GM12865 (cell line): ENCODE measurements at regions not wholly inside any gene's neighbourhood (a gene's known extent, or its start where the extent isn't known, plus 50 kb on each side); places are given as distances from the start of the nearest gene placed in this dataset.
"Not testable (repeated sequence)": the region's sequence is repeated elsewhere in the genome, so short reads cannot be mapped to it uniquely, and the experiment has no call there.

Experiments
- DNase-seq: peaks from one replicate; pipeline ENCODE4 v3.0.0; 2010; ENCODE audit warnings: low read depth
- H3K4me3 ChIP-seq: 2 replicates; pipeline ENCODE4 v1.5.1; 2011; ENCODE audit warnings: mild to moderate bottlenecking, low read depth, low read length, control low read depth
- TF ChIP-seq, protein P1 (sequence below): IDR thresholded peaks from 2 replicates; pipeline ENCODE4 v1.5.1; 2011; ENCODE audit warnings: low read length, control low read depth, low read depth, inconsistent platforms; ENCODE audit not compliant: insufficient read depth; ENCODE audit errors: missing control alignments

DNA sequence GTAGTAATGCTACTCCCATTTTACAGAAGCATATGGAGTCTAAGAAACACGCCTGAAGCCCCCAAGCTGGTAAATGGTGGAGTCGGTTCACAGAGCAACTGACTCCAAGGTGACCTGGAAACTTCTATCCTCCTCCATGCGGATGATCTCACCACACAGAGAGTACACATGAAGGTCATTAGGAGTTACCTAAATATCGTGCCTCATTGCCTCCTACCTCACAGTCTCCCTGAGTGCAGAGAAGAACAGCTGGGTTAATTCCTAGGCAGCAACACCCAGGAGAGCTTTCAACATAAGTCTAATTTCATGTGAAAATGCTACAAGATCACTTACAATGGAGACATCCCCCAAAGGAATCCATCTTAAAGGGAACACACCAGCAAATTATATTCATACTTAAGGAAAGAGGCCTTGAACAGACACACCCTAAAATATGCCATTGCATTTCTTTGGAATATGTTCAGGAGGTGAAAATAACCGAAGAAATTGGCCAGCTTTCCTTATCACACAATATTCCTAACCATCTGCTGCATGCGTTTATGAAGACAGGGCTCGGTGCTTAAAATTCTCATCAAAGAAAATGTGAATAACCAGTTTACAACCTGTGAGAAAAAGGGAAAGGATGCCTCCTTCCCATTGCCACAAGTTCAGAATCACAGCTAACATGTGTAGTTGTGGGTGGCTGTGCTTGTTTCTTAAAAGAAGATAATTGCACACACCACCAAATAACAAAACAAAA lies 203.6 kb upstream of the NBEA start:
- no peak for DNase-seq
- H3K4me3 ChIP-seq, result no peak overlapping the region

DNA sequence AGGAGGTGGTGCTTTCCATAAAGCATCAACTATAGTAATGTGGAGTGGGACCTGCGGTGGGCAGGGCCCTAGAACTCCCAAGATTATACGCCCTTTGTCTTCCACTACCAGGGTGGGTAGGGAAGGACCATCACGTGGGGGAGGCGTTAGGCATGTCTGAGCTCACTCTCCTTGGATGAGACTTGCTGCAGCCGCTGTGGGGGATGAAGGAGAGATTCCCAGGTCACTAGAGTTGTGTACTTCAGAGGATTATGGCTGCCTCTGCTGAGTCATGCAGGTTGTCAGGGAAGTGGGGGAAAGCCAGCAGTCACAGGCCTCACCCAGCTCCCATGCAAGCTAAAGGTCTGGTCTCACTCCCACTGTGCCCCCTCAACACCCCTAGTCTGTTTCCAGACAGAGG lies 195.0 kb upstream of the NBEA start:
- H3K4me3 ChIP-seq, DNase-seq: not testable (repeated sequence)

More for the DNA sequence above, 203.6 kb upstream of the NBEA start:
- TF ChIP-seq, protein P1, sequence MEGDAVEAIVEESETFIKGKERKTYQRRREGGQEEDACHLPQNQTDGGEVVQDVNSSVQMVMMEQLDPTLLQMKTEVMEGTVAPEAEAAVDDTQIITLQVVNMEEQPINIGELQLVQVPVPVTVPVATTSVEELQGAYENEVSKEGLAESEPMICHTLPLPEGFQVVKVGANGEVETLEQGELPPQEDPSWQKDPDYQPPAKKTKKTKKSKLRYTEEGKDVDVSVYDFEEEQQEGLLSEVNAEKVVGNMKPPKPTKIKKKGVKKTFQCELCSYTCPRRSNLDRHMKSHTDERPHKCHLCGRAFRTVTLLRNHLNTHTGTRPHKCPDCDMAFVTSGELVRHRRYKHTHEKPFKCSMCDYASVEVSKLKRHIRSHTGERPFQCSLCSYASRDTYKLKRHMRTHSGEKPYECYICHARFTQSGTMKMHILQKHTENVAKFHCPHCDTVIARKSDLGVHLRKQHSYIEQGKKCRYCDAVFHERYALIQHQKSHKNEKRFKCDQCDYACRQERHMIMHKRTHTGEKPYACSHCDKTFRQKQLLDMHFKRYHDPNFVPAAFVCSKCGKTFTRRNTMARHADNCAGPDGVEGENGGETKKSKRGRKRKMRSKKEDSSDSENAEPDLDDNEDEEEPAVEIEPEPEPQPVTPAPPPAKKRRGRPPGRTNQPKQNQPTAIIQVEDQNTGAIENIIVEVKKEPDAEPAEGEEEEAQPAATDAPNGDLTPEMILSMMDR, result no peak

DNA sequence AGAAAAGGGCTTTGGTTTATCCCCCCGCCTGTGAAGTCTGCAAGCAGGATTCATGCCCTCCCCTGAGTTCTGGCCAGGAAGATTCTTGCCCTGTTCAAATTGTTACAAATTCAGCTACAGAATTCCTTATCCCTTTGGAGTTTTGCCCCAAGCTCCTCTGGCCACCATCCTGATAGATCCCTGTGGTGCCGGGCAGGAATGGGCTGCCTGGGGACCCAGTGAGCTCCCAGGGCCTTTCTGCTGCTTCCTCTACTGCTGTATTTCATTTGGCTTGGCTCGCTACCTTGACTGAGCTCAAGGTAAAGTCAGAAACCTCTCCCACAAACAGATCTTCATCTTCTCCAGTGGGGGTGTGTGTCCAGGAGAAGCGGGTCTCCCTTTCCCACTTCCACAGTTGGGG lies 194.6 kb upstream of the NBEA start:
- DNase-seq, result no peak
- H3K4me3 ChIP-seq, result no peak overlapping the region
- TF ChIP-seq, protein P1, result no peak

DNA sequence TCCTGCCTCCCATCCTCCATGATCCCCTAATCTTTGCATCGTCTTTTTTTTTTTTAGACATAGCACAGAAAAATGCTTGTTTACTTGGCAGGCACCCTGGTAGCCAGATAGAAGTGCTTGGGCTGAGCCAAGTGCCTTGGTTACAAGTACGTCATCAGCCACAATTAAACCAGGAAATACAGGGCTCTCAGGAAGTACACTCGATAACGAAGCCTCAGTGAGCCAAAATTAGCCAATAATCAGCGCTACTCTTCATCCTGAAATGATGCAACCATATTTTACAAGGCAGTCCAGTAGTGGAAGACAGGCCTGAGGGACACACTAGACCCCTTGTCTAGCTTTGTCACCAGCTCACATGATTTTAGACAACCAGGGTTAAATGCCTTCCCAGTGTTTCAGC lies 194.0 kb upstream of the NBEA start:
- H3K4me3 ChIP-seq, result no peak overlapping the region
- TF ChIP-seq, protein P1, result no peak
- no peak for DNase-seq

DNA sequence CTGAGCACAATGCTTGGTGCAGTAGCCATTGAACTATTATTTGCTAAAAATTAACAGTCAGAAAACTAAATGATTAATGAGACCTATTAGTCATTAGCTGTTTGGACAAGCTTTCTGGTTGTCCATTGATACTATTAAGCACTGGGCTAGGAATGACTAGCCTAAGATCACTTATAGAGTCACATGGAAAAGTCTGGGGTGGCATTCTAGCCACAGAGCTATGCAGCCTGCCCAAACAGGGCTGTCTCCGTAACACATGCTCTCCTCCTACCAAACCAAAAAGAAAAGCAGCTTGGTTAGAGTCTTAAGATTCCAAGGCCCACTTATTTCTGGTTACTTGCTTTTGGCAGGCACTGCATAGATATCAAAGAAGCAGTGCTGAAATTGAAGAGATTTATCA lies 193.5 kb upstream of the NBEA start:
- no peak for DNase-seq
- H3K4me3 ChIP-seq, result no peak overlapping the region
- TF ChIP-seq, protein P1, result no peak

DNA sequence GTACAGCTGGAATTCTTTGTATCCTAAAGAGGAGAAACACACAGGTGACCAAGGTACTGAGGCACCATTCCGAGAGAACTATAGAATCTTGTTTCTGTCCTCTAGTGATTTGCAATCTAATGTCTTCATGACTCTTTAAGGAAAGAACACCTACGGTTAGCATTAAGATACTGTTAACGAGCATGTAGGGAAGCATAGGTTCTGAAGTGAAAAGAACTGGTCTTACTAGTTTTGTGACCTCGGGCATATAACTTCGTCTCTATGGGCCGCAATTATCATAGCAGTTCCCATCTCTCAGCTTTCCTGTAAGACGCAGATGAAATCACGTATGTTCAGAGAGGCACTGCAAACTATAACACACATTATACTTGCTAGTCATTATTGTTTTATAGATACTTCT lies 193.0 kb upstream of the NBEA start:
- no peak overlapping the region for H3K4me3 ChIP-seq
- DNase-seq, result no peak
- TF ChIP-seq, protein P1, result no peak

DNA sequence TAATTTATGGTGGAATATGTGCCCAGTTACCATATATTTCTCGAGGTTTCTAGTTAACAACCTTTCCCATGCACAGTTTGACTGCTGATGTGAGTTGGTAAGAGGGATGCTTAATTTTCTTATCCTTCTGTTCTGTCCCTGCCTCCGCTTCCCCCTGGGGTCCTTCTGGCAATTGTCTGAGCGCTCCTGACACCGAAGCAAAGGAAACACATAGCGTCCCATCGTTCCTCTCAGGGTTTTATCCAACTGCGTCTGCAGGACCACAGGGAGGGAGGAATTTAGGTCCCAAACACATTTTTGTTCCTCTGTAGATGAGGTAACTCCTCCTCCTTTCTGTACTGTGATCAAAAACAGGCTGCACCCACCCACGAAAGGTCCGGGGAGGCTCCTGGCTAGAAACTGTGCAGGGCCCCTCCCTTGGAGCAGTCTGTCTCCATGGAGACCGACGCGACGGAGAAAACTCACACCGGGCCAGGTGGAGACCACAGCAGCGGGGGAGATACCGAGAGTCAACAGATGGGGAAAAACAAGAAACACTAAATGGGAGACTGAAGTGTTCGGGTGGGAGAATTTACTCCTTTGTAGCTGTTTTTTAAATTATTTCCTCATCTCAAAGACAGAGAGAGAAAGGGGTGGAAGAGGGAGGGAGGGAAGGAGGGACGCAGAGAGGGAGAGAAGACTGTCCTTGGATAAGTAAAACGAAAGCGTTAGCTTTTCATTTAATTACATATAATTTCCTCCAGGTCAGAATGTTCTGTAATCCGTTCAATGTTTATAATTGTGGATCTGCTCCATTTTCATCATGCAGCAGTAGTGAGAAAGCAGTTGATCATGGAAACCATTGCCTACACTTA lies 191.8 kb upstream of the NBEA start:
- no peak overlapping the region for H3K4me3 ChIP-seq
- DNase-seq, result peak; percentile 26
- TF ChIP-seq, protein P1, result no peak
